Thoracic aorta (tissue), 2 donors: ENCODE measurements at regions not wholly inside any gene's neighbourhood (a gene's known extent, or its start where the extent isn't known, plus 50 kb on each side); places are given as distances from the start of the nearest gene placed in this dataset.

ENCODE experiments used
- ATAC-seq: fragments of 150-250 bp; one replicate; pipeline ENCODE4 v1.8.0; 2017; ENCODE audit warnings: low read depth; ENCODE audit not compliant: insufficient number of reproducible peaks, low FRiP score
- DNase-seq: peaks from one replicate; pipeline ENCODE4 v3.0.0-alpha.2; 2020; ENCODE audit warnings: low spot score
- H3K27ac ChIP-seq, 2 donors: fragments of 200-600 bp; sonication (generic); 1 replicate in 1 of 2; 2 replicates in 1 of 2; pipeline ENCODE4 v1.5.1; 2016; ENCODE audit warnings: mild to moderate bottlenecking in 2 of 2, moderate library complexity in 2 of 2
- H3K27me3 ChIP-seq: fragments of 200-600 bp; sonication (generic); replicated peaks from 2 replicates; pipeline ENCODE4 v1.6.0; 2016; ENCODE audit warnings: mild to moderate bottlenecking; ENCODE audit not compliant: insufficient read depth
- H3K36me3 ChIP-seq: fragments of 200-600 bp; sonication (generic); one replicate; pipeline ENCODE4 v1.5.1; 2016
- H3K4me1 ChIP-seq, 2 donors: fragments of 200-600 bp; sonication (generic); 1 replicate in 1 of 2; 2 replicates in 1 of 2; pipeline versions ENCODE4 v1.5.1 to v1.6.0; 2016; ENCODE audit warnings: low read depth in 2 of 2, mild to moderate bottlenecking in 1 of 2; ENCODE audit not compliant: control insufficient read depth in 1 of 2
- H3K4me3 ChIP-seq: fragments of 200-600 bp; sonication (generic); 2 replicates; pipeline ENCODE4 v1.5.1; 2016; ENCODE audit warnings: mild to moderate bottlenecking
- H3K9me3 ChIP-seq: fragments of 200-600 bp; sonication (generic); 2 replicates; pipeline ENCODE4 v1.5.1; 2016
- CTCF ChIP-seq: fragments of 200-600 bp; sonication (generic); IDR thresholded peaks from one replicate; pipeline ENCODE4 v1.5.1; 2019; ENCODE audit warnings: antibody characterized with exemption

- no peak for TF ChIP-seq CTCF
- Histone ChIP-seq H3K27ac (no peak overlapping the region), H3K36me3 (no peaks in the 10 kb centered on the region), H3K27me3 (no peaks in the 10 kb centered on the region), H3K4me1 (no peaks in the 10 kb centered on the region), H3K9me3 (no peaks in the 10 kb centered on the region), H3K4me3 (no peak overlapping the region)
- DNase-seq = no peak
- no peak for ATAC-seq
Observed at GRCh38 chr1:101435831-101436511, 199.2 kb downstream of the S1PR1 start.

- DNase-seq (no peak), ATAC-seq (no peak)
- TF ChIP-seq CTCF = no peak
- Histone ChIP-seq H3K9me3 (no peaks in the 10 kb centered on the region), H3K4me1 (no peaks in the 10 kb centered on the region), H3K27me3 (no peaks in the 10 kb centered on the region), H3K4me3 (no peak overlapping the region), H3K36me3 (no peaks in the 10 kb centered on the region), H3K27ac (no peak overlapping the region)
Observed at GRCh38 chr1:101437800-101438199, 201.0 kb downstream of the S1PR1 start.

GRCh38 chr1:101438359-101438758 lies 201.5 kb downstream of the S1PR1 start:
- H3K9me3 ChIP-seq = no peaks in the 10 kb centered on the region
- no peak for TF ChIP-seq CTCF
- ATAC-seq = no peak

GRCh38 chr1:101440485-101440884 lies 203.7 kb downstream of the S1PR1 start:
- no peak overlapping the region for H3K27ac ChIP-seq
- H3K4me1 ChIP-seq = no peaks in the 10 kb centered on the region
- no peak for TF ChIP-seq CTCF

More at GRCh38 chr1:101438359-101438758, 201.5 kb downstream of the S1PR1 start:
- Histone ChIP-seq H3K4me1 (no peaks in the 10 kb centered on the region), H3K36me3 (no peaks in the 10 kb centered on the region), H3K27ac (no peak overlapping the region), H3K4me3 (no peak overlapping the region), H3K27me3 (no peaks in the 10 kb centered on the region)
- no peak for DNase-seq

GRCh38 chr1:101444381-101444780 lies 207.6 kb downstream of the S1PR1 start:
- no peaks in the 10 kb centered on the region for H3K36me3 ChIP-seq
- no peaks in the 10 kb centered on the region for H3K27me3 ChIP-seq
- DNase-seq = no peak
- no peak overlapping the region for H3K4me3 ChIP-seq
- no peak for TF ChIP-seq CTCF
- ATAC-seq = no peak
- no peaks in the 10 kb centered on the region for H3K9me3 ChIP-seq
- no peaks in the 10 kb centered on the region for H3K4me1 ChIP-seq
- no peak overlapping the region for H3K27ac ChIP-seq

More at GRCh38 chr1:101440485-101440884, 203.7 kb downstream of the S1PR1 start:
- Histone ChIP-seq H3K9me3 (no peaks in the 10 kb centered on the region), H3K27me3 (no peaks in the 10 kb centered on the region), H3K4me3 (no peak overlapping the region), H3K36me3 (no peaks in the 10 kb centered on the region)
- no peak for ATAC-seq
- DNase-seq = no peak
